ENCODE measurements at regions not wholly inside any gene's neighbourhood (a gene's known extent, or its start where the extent isn't known, plus 50 kb on each side); places are given as distances from the start of the nearest gene placed in this dataset.

DNA sequence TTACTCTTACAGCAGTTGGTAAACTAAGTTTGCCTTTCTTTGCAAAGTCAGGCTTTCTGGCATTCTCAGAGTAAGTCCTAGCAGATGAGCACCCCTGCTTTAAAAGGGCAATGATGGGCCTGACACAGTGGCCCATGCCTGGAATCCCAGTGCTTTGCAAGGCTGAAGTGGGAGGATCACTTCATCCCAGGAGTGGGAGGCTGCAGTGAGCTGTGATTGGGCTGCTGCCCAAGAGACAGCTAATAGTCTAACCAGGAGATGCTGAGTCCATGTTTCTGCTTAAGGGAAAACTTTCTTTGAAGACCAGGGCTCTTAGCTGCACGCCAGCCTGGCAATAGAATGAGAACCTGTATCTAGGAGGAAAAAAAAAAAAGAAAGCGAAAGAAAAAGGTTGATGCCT is 100.2 kb upstream of the MPP7 start:
- TF ChIP-seq, protein P1, sequence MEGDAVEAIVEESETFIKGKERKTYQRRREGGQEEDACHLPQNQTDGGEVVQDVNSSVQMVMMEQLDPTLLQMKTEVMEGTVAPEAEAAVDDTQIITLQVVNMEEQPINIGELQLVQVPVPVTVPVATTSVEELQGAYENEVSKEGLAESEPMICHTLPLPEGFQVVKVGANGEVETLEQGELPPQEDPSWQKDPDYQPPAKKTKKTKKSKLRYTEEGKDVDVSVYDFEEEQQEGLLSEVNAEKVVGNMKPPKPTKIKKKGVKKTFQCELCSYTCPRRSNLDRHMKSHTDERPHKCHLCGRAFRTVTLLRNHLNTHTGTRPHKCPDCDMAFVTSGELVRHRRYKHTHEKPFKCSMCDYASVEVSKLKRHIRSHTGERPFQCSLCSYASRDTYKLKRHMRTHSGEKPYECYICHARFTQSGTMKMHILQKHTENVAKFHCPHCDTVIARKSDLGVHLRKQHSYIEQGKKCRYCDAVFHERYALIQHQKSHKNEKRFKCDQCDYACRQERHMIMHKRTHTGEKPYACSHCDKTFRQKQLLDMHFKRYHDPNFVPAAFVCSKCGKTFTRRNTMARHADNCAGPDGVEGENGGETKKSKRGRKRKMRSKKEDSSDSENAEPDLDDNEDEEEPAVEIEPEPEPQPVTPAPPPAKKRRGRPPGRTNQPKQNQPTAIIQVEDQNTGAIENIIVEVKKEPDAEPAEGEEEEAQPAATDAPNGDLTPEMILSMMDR (IDR thresholded peaks at IDR 0.05; ENCODE audit: unreplicated experiment): no peak
- Mint-ChIP-seq H3K9me3 (peaks cover 6% of the 10 kb centered on the region), H3K27me3 (ENCODE audit: low read depth) (peaks cover 14% of the 10 kb centered on the region), H3K36me3 (no peaks in the 10 kb centered on the region), H3K27ac (no peak overlapping the region), H3K4me1 (peaks cover 3% of the 10 kb centered on the region), H3K4me3 (no peak overlapping the region)
- DNase-seq (ENCODE audit: low spot score in 2 of 2, unreplicated experiment in 2 of 2): no peak

DNA sequence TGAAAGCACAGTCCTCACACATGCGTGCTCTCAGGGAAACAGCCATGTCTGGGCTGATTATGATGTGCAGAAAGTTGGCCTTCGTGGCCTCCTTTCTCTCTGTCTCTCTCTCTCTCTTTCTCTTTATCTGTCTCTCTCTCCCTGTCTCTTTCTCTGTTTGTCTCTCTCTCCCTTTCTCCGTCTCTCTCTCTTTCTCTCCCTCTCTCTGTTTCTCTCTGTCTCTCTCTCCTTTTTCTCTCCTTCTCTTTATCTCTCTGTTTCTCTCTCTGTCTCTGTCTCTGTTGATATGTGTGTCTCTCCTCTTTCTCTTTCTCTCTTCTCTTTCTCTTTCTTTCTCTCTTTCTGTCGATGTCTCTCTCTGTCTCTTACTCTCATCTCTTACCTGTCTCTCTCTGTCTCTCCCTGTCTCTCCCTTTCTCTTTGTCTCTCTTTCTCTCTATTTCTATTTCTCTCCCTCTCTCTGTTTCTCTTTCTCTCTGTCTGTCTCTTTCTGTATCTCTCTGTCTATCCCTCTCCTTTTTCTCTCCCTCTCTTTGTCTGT is 105.4 kb upstream of the MPP7 start:
- Mint-ChIP-seq H3K9me3 (peaks cover 10% of the 10 kb centered on the region), H3K27ac (no peak overlapping the region), H3K4me1 (peaks cover 6% of the 10 kb centered on the region), H3K27me3 (ENCODE audit: low read depth) (peaks cover 13% of the 10 kb centered on the region), H3K36me3 (peaks cover under 1% of the 10 kb centered on the region), H3K4me3 (no peak overlapping the region)
- TF ChIP-seq, protein P1 (IDR thresholded peaks at IDR 0.05; ENCODE audit: unreplicated experiment): no peak
- DNase-seq (ENCODE audit: low spot score in 2 of 2, unreplicated experiment in 2 of 2): no peak

DNA sequence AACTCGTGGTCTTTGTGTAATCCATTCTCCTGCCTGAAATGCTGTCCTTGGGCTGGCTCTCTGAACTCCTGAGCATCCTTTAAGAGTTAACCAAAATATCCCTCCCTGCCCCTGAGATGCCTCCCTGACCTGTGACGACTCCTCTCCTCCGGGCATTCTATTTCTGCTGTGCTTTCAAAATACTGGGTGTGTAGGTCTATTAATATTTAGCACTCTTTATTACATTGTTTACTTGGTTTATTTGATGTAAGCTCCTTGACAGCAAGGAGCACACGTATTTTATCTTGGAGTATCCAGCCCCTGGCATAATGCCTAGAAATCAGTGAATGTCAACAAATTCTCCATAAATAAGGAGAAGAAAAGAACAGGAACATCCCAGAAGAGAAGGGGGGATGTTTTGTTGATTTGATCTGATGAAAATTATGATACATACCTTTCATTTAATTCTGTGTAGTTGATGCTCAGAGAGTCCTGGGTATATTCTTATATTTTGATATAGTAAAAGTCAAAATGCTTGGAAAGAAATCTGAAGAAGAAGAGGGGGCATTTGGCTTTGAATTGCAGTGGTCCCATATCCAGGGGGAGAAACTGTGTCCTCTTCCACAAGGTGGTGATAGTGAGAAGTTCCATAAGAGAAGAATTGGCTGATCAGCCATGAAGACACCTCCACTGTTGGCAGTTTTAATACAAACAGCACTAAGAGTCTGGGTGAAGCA is 107.7 kb upstream of the MPP7 start:
- H3K27ac Mint-ChIP-seq: no peak overlapping the region
- peaks cover 13% of the 10 kb centered on the region for H3K27me3 Mint-ChIP-seq (ENCODE audit: low read depth)
- H3K36me3 Mint-ChIP-seq: peaks cover 2% of the 10 kb centered on the region
- H3K9me3 Mint-ChIP-seq: peaks cover 22% of the 10 kb centered on the region
- no peak overlapping the region for H3K4me3 Mint-ChIP-seq
- TF ChIP-seq, protein P1 (IDR thresholded peaks at IDR 0.05; ENCODE audit: unreplicated experiment): peak; percentile 26
- no peak for DNase-seq (ENCODE audit: low spot score in 2 of 2, unreplicated experiment in 2 of 2)
- H3K4me1 Mint-ChIP-seq: peaks cover 6% of the 10 kb centered on the region

DNA sequence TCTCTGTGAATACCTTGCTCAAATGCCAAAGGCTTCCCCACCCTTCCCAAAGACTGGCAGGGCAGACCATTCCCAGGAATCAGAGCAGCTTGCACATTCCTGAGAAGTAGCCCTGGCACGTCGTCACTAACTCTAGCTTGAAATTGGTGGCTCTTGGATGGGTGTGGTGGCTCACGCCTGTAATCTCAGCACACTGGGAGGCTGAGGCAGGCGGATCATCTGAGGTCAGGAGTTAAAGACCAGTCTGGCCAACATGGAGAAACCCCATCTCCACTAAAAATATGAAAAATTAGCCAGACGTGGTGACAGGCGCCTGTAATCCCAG is 108.2 kb upstream of the MPP7 start:
- H3K9me3 Mint-ChIP-seq: peaks cover 25% of the 10 kb centered on the region
- H3K27me3 Mint-ChIP-seq (ENCODE audit: low read depth): peaks cover 13% of the 10 kb centered on the region
- TF ChIP-seq, protein P1 (IDR thresholded peaks at IDR 0.05; ENCODE audit: unreplicated experiment): no peak
- peaks cover 6% of the 10 kb centered on the region for H3K4me1 Mint-ChIP-seq
- no peak for DNase-seq (ENCODE audit: low spot score in 2 of 2, unreplicated experiment in 2 of 2)
- H3K36me3 Mint-ChIP-seq: peaks cover 2% of the 10 kb centered on the region
- H3K27ac Mint-ChIP-seq: no peak overlapping the region
- no peak overlapping the region for H3K4me3 Mint-ChIP-seq

DNA sequence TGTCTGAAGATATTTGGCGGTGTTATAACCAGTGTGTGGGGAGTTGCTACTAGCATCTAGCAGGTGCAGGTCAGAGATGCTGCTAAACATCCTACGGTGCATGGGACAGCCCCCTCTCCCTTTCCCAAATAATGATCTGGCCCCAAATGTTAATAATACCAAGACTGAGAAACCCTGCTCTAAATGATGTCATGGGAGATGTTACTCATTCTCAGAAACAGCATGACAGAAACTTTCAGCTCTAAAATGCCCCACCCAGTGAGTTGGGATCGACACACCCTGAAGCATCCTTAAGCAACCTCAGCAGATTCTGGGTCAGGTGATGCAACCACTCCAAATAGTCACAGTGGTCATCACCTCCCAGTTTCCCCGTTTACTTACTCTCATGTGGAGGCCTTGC is 108.8 kb upstream of the MPP7 start:
- TF ChIP-seq, protein P1 (IDR thresholded peaks at IDR 0.05; ENCODE audit: unreplicated experiment): no peak
- Mint-ChIP-seq H3K27ac (no peak overlapping the region), H3K9me3 (peaks cover 25% of the 10 kb centered on the region), H3K4me3 (no peak overlapping the region), H3K36me3 (peaks cover 2% of the 10 kb centered on the region), H3K4me1 (peaks cover 6% of the 10 kb centered on the region), H3K27me3 (ENCODE audit: low read depth) (peaks cover 13% of the 10 kb centered on the region)
- no peak for DNase-seq (ENCODE audit: low spot score in 2 of 2, unreplicated experiment in 2 of 2)
